Fibroblast of lung (primary cell): ENCODE measurements at regions not wholly inside any gene's neighbourhood (a gene's known extent, or its start where the extent isn't known, plus 50 kb on each side); places are given as distances from the start of the nearest gene placed in this dataset.
A peak's percentile ranks its signal among the peaks of the same experiment; 100 is the strongest.

Experiments
- DNase-seq, 2 donors: peaks; one replicate each; pipeline versions ENCODE4 v3.0.0 to v3.0.0-alpha.2; 2010; ENCODE audit warnings: low read depth in 2 of 2
- H2AFZ ChIP-seq: 2 replicates; pipeline ENCODE4 v1.5.1; 2012; ENCODE audit warnings: low read length, control low read depth, inconsistent platforms
- H3K27ac ChIP-seq: 2 replicates; pipeline ENCODE4 v1.5.1; 2011; ENCODE audit warnings: low read length, control low read depth; ENCODE audit not compliant: insufficient read depth
- H3K27me3 ChIP-seq: 2 replicates; pipeline ENCODE4 v1.5.1; 2011; ENCODE audit warnings: mild to moderate bottlenecking, low read length; ENCODE audit not compliant: control insufficient read depth, insufficient read depth
- H3K36me3 ChIP-seq: 2 replicates; pipeline ENCODE4 v1.5.1; 2011; ENCODE audit warnings: low read length; ENCODE audit not compliant: control insufficient read depth, insufficient read depth
- H3K4me1 ChIP-seq: 2 replicates; pipeline ENCODE4 v1.5.1; 2011; ENCODE audit warnings: low read length; ENCODE audit not compliant: control insufficient read depth, insufficient read depth; ENCODE audit errors: extremely low read depth
- H3K4me2 ChIP-seq: 2 replicates; pipeline ENCODE4 v1.5.1; 2011; ENCODE audit warnings: low read length, control low read depth; ENCODE audit not compliant: insufficient read depth; ENCODE audit errors: extremely low read depth
- H3K4me3 ChIP-seq, 4 experiments: fragments of 200-600 bp in 1 of 4; sonication (generic) in 1 of 4; replicated peaks in 1 of 4; 2 replicates each; pipeline ENCODE4 v1.5.1; 2011 to 2016; ENCODE audit warnings: low read length in 4 of 4, low read depth in 3 of 4, mild to moderate bottlenecking in 3 of 4, control low read depth in 2 of 4, inconsistent platforms in 1 of 4, mixed read lengths in 1 of 4; ENCODE audit not compliant: insufficient read depth in 1 of 4; ENCODE audit errors: control extremely low read depth in 1 of 4
- H3K79me2 ChIP-seq: 2 replicates; pipeline ENCODE4 v1.5.1; 2012; ENCODE audit warnings: mild to moderate bottlenecking, low read length, inconsistent platforms; ENCODE audit not compliant: control insufficient read depth, insufficient read depth
- H3K9ac ChIP-seq: 2 replicates; pipeline ENCODE4 v1.5.1; 2011; ENCODE audit warnings: mild to moderate bottlenecking, low read length, control low read depth; ENCODE audit not compliant: insufficient read depth
- H3K9me3 ChIP-seq: 2 replicates; pipeline ENCODE4 v1.5.1; 2012; ENCODE audit warnings: low read depth, low read length; ENCODE audit not compliant: control insufficient read depth, insufficient read depth
- H4K20me1 ChIP-seq: 2 replicates; pipeline ENCODE4 v1.5.1; 2011; ENCODE audit warnings: low read length; ENCODE audit not compliant: control insufficient read depth, insufficient read depth; ENCODE audit errors: extremely low read depth
- EZH2 ChIP-seq: IDR thresholded peaks from 2 replicates; pipeline ENCODE4 v1.5.1; 2012; ENCODE audit warnings: low read length, control low read depth, mild to moderate bottlenecking; ENCODE audit errors: missing control alignments
- TF ChIP-seq, protein P1 (sequence below), 2 donors: IDR thresholded peaks in 1 of 2; conservative IDR thresholded peaks in 1 of 2; 1 replicate in 1 of 2; 2 replicates in 1 of 2; pipeline ENCODE4 v1.5.1; 2011 to 2012; ENCODE audit warnings: low read length in 2 of 2, control low read depth in 1 of 2, inconsistent platforms in 1 of 2, low read depth in 1 of 2, mild to moderate bottlenecking in 1 of 2

DNA sequence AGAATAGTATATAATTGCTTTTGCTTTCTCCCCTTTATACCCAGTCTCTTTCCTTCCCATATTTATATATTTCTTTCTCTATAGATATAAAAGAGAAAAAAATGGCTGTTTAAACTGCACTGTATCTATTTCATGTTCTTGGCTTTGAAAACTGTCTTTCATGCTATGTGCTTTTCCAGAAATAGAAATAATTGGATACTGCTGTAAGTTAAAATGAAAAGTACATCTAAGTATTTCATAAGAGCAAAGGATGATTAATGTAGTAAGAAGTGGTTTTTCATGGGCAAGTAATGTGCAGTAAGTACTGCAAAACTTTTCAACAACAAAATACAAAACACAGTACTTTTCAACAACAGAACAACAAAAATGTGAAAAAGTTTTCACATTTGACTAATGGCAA is 237.9 kb downstream of the SNCA start:
- H3K79me2 ChIP-seq, result no peaks in the 10 kb centered on the region
- no peak overlapping the region for H3K9ac ChIP-seq
- no peaks in the 10 kb centered on the region for H3K4me1 ChIP-seq
- no peak overlapping the region for H3K4me2 ChIP-seq
- no peaks in the 10 kb centered on the region for H3K36me3 ChIP-seq
- no peaks in the 10 kb centered on the region for H4K20me1 ChIP-seq
- H2AFZ ChIP-seq, result no peak overlapping the region
- H3K9me3 ChIP-seq, result no peaks in the 10 kb centered on the region
- no peak overlapping the region for H3K27ac ChIP-seq
- H3K4me3 ChIP-seq, result no peak overlapping the region
- TF ChIP-seq EZH2, result no peak
- TF ChIP-seq, protein P1, sequence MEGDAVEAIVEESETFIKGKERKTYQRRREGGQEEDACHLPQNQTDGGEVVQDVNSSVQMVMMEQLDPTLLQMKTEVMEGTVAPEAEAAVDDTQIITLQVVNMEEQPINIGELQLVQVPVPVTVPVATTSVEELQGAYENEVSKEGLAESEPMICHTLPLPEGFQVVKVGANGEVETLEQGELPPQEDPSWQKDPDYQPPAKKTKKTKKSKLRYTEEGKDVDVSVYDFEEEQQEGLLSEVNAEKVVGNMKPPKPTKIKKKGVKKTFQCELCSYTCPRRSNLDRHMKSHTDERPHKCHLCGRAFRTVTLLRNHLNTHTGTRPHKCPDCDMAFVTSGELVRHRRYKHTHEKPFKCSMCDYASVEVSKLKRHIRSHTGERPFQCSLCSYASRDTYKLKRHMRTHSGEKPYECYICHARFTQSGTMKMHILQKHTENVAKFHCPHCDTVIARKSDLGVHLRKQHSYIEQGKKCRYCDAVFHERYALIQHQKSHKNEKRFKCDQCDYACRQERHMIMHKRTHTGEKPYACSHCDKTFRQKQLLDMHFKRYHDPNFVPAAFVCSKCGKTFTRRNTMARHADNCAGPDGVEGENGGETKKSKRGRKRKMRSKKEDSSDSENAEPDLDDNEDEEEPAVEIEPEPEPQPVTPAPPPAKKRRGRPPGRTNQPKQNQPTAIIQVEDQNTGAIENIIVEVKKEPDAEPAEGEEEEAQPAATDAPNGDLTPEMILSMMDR (conservative IDR thresholded peaks at IDR 0.05 in 1 of 2, IDR thresholded peaks at IDR 0.05 in 1 of 2; ENCODE audit: low read depth in 1 of 2, low read length in 2 of 2), result no peak
- no peaks in the 10 kb centered on the region for H3K27me3 ChIP-seq
- DNase-seq, result peak in 1 of 2 donors; percentile 38

DNA sequence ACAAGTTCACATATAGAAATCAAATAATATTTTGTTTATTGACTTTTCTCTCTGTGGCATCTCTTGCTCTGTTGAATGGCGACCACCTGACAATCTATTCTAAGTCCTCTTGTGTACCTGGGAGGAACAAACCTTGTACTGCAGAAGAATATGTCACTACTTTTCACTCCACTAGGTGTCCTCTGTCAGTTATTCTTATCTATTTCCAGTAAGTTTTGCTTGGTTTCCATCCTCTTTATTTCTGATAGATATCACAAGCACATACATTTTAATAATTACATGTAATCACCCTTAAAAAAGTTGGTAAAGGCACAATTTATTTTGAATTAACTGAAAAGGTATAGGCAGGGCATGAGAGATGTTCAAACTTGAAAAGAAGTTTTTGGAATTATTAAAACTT is 238.4 kb downstream of the SNCA start:
- peak; percentile 12 to 48 for DNase-seq
- Histone ChIP-seq H3K27ac (no peak overlapping the region), H3K36me3 (no peaks in the 10 kb centered on the region)

DNA sequence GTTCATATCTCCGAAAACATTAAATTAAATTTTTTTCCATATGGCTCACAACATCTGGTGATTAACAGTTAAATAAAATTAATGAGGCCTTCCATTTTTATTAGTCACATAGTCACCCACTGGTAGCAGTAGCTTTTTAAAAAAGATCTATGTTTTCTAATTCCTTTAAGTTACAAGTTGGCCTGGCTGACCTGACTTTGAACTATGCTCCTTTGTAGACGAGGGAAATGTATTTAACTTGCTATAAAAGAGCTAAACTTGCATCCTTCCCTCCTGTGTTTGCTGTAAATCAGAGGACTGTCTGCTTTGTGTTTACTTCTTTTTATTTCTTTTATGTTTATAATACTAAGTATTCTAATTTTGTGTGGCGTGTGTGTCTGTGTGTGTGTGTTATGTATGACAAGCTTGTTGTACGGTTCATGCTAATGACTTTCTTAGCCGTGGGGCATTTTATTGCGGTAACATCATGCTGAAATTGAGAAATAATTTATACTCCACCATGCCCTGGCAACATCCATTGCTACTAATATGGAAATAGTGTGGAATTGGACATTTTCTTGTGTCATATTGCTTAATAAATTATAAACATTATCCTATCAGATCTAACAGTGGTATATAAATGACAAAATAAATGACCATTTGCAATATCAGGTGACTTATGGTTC is 241.7 kb downstream of the SNCA start:
- H3K4me3 ChIP-seq, result no peak overlapping the region
- H3K9ac ChIP-seq, result no peak overlapping the region
- no peaks in the 10 kb centered on the region for H4K20me1 ChIP-seq
- no peaks in the 10 kb centered on the region for H3K9me3 ChIP-seq
- H3K79me2 ChIP-seq, result no peaks in the 10 kb centered on the region
- H3K36me3 ChIP-seq, result no peaks in the 10 kb centered on the region
- no peak overlapping the region for H2AFZ ChIP-seq
- H3K4me2 ChIP-seq, result no peak overlapping the region
- H3K27ac ChIP-seq, result no peak overlapping the region
- no peaks in the 10 kb centered on the region for H3K4me1 ChIP-seq
- TF ChIP-seq EZH2, result no peak
- TF ChIP-seq, protein P1 (conservative IDR thresholded peaks at IDR 0.05 in 1 of 2, IDR thresholded peaks at IDR 0.05 in 1 of 2; ENCODE audit: low read depth in 1 of 2, low read length in 2 of 2), result no peak
- H3K27me3 ChIP-seq, result no peaks in the 10 kb centered on the region
- DNase-seq, result peak in 1 of 2 donors; percentile 20

More for the DNA sequence above, 238.4 kb downstream of the SNCA start:
- H3K9me3 ChIP-seq, result no peaks in the 10 kb centered on the region
- TF ChIP-seq, protein P1 (conservative IDR thresholded peaks at IDR 0.05 in 1 of 2, IDR thresholded peaks at IDR 0.05 in 1 of 2; ENCODE audit: low read depth in 1 of 2, low read length in 2 of 2), result peak in 1 of 2 donors; percentile 35
- no peak for TF ChIP-seq EZH2
- no peak overlapping the region for H3K4me3 ChIP-seq
- H3K4me2 ChIP-seq, result no peak overlapping the region
- no peak overlapping the region for H2AFZ ChIP-seq
- H3K79me2 ChIP-seq, result no peaks in the 10 kb centered on the region
- no peaks in the 10 kb centered on the region for H3K4me1 ChIP-seq
- H4K20me1 ChIP-seq, result no peaks in the 10 kb centered on the region
- no peak overlapping the region for H3K9ac ChIP-seq
- H3K27me3 ChIP-seq, result no peaks in the 10 kb centered on the region
